Stimulated activated naive CD8-positive, alpha-beta T cell treated with anti-CD3 and anti-CD28 coated beads, Interleukin-15, Interleukin-2, amounts not matched to agents 100 U/mL and 50 U/mL, for 24 hours (primary cell): ENCODE measurements at regions not wholly inside any gene's neighbourhood (a gene's known extent, or its start where the extent isn't known, plus 50 kb on each side); places are given as distances from the start of the nearest gene placed in this dataset.
"Not testable (repeated sequence)": the region's sequence is repeated elsewhere in the genome, so short reads cannot be mapped to it uniquely, and the experiment has no call there.

ENCODE experiments used
- ATAC-seq: fragments of 150-1000 bp; cut with Tn5 transposase; one replicate; pipeline ENCODE4 v1.10.0; 2021
- DNase-seq: peaks from one replicate; pipeline ENCODE4 v3.0.0; 2021

DNA sequence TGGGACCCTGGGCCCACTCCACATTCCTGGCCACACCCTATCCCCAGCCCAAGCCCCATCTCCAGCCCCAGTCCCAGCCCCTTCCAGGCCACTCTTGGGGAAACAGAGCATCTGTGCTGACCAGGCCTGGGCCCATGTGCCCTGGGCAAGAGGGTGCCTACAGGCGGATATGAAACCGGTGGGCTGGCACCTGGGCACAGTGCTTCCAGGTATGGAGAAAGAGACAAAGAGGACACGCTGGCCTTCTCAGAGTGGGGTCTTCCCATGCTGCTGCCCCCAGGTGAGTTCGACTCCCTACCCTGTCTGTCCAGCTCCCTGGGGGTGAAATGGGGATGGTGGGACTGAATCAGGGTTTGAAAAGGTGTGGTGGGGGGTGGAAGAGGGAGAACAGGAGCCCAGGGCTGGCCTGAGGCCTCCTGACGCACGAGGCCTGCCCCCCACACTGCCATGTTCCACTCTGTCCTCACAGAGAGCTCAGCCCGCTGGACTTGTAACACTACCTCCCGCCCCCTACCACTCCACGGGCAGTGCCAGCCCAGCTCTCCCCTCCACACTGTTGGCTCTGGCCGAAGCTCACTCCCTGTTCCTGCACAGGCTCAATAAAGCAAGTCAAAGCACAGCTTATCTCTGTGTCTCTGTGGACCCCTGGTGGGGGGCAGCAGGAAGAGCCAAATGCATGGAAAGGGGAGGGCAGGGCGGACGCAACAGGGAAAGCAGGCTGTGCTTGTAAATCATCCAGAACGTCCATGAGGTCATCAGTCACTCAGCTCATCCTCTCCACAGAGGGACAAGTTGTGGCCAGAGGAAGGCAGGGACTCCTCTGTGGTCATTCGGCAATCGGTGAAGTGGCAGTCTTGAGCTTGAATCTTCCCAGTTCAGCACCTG is 71.1 kb upstream of the TMEM97 start:
- DNase-seq (no peak), ATAC-seq (no peak)

GRCh38 chr17:28249706-28250105 is 69.3 kb upstream of the TMEM97 start:
- DNase-seq, result no peak
- no peak for ATAC-seq

GRCh38 chr17:28252436-28252835 is 66.6 kb upstream of the TMEM97 start:
- DNase-seq (no peak), ATAC-seq (no peak)

- ATAC-seq (no peak), DNase-seq (no peak)
These were observed 65.3 kb upstream of the TMEM97 start for GRCh38 chr17:28253663-28254062.

- DNase-seq, result no peak
- ATAC-seq, result no peak
These were observed 63.4 kb upstream of the TMEM97 start for GRCh38 chr17:28255616-28256015.

DNA sequence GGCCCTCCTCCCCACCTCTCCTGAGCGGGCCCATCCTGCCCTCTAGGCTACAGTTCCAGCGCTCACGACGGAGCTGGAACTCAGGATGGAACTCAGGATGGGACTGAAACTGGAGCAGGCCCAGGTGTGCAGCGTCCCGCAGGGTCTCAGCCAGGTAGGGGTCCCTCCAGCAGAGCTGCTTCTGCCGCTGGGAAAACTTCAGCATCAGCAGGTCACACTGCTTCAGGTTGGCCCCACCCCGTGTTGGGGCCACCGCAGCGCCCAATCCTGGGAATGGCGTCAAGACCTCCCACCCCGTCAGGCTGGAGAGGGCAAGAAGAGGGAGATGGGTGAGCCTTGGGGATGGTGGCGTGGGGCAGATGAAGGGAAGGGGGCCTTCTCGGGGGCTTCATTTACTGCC is 62.6 kb upstream of the TMEM97 start:
- ATAC-seq (no peak), DNase-seq (no peak)

GRCh38 chr17:28256881-28257280 is 62.1 kb upstream of the TMEM97 start:
- ATAC-seq (no peak), DNase-seq (no peak)

DNA sequence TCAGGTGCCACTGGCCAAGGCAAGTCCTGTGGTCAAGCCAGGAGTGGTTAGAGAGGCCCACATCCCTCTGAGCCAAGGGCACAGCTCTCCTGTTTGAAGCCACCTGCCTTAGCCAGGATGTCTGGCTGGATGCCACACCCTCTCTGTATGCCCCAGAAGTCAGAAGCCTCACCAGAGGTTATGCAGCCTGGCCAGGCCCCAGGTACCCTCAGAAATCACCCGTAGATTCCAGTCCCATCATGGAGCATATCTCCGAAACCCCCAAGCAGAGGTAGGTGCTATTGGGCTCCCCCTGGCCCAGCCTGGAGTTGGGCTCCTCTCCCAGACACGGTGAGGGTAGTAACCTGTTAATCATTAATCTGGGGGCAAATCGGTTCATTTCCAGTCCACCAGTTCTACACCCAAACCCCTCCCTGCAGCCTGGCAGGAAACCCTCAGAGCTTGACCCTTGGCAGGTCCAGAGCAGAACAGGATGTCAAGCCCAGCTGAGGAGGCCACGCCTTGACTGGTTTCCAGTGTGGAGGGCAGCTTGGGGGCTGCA is 60.6 kb upstream of the TMEM97 start:
- DNase-seq, result no peak
- no peak for ATAC-seq

- DNase-seq, result no peak
- ATAC-seq, result no peak
These were observed 57.8 kb upstream of the TMEM97 start for GRCh38 chr17:28261219-28261618.

DNA sequence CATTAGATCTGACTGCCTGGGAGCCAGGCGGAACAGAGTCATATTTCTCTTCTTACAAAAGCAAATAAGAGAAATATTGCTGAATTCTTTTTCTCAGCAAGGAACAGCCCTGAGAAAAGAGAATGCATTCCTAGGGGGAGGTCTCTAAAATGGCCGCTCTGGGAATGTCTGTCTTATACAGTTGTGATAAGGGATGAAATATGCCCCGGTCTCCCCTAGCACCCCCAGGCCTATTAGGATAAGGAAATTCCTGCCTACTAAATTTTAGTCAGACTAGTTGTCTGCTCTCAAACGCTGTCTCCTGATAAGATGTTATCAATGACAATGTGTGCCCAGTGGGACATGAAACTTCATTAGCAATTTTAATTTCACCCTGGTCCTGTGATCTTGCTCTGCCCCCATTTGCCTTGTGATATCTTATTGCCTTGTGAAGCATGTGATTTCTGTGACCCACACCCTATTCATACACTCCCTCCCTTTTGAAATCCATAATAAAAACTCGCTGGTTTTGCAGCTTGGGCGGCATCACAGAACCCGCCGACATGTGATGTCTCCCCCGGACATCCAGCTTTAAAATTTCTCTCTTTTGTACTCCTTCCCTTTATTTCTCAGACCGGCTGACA is 56.8 kb upstream of the TMEM97 start:
- ATAC-seq, DNase-seq: not testable (repeated sequence)

DNA sequence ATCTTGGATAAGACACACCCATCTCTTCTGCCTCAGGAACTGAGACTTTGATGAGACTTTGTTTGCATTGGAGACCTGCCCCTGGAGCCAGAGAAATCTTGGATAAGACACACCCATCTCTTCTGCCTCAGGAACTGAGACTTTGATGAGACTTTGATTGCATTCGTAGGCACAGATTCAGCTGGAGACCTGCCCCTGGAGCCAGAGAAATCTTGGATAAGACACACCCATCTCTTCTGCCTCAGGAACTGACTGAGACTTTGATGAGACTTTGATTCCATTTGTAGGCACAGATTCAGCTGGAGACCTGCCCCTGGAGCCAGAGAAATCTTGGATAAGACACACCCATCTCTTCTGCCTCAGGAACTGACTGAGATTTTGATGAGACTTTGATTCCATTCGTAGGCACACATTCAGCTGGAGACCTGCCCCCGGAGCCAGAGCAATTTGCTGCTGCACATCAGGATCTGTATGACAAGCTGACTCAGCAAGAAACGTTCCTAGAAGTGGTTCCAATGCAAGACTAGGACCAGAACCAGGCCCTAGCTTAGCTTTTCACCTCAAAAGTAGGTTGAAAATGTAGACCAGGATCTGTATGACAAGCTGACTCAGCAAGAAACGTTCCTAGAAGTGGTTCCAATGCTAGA is 54.0 kb upstream of the TMEM97 start:
- not testable (repeated sequence) for ATAC-seq, DNase-seq

DNA sequence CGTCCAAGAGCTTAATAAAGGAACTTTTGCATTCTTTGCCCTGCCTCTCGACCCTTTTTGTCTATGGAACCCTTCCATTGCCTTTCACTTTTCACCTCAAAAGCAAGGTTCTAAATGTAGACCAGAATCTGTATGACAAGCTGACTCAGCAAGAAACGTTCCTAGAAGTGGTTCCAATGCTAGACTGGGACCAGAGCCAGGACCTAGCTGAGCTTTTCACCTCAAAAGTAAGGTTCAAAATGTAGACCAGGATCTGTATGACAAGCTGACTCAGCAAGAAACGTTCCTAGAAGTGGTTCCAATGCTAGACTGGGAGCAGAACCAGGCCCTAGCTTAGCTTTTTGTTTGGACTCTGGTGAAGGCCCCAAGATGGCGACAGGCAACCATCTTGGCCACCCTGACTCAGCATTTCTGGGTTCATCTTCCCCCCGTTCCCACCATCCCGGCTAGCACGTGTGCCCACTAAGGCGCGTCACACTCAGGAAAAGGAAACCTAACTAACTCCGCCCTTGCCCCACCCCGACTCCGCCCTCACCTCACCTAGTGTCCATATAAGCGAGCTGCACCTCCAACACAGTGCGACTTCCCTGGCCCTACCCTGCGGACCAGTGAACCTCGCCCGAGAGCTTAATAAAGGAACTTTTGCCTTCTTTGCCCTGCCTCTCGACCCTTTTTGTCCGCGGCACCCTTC is 53.0 kb upstream of the TMEM97 start:
- ATAC-seq, DNase-seq: not testable (repeated sequence)

DNA sequence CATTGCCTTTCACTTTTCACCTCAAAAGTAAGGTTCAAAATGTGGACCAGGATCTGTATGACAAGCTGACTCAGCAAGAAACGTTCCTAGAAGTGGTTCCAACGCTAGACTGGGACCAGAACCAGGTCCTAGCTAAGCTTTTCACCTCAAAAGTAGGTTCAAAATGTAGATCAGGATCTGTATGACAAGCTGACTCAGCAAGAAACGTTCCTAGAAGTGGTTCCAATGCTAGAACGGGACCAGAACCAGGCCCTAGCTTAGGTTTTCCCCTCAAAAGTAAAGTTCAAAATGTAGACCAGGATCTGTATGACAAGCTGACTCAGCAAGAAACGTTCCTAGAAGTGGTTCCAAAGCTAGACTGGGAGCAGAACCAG is 52.5 kb upstream of the TMEM97 start:
- not testable (repeated sequence) for ATAC-seq, DNase-seq

GRCh38 chr17:28266926-28267719 is 51.9 kb upstream of the TMEM97 start:
- DNase-seq, ATAC-seq: not testable (repeated sequence)

DNA sequence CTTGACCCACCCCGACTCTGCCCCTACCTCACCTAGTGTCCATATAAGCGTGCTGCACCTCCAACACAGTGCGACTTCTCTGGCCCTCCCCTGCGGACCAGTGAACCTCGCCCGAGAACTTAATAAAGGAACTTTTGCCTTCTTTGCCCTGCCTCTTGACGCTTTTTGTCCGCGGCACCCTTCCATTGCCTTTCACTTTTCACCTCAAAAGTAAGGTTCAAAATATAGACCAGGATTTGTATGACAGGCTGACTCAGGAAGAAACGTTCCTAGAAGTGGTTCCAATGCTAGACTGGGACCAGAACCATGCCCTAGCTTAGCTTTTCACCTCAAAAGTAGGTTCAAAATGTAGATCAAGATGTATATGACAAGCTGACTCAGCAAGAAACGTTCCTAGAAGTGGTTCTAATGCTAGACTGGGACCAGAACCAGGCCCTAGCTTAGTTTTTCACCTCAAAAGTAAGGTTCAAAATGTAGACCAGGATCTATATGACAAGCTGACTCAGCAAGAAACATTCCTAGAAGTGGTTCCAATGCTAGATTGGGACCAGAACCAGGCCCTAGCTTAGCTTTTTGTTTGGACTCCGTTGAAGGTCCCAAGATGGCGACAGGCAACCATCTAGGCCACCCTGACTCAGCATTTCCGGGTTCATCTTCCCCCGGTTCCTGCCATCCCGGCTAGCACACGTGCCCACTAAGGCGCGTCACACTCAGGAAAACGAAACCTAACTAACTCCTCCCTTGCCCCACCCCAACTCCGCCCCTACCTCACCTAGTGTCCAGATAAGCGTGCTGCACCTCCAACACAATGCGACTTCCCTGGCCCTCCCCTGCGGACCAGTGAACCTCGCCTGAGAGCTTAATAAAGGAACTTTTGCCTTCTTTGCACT is 51.0 kb upstream of the TMEM97 start:
- ATAC-seq (no peak), DNase-seq (no peak)

DNA sequence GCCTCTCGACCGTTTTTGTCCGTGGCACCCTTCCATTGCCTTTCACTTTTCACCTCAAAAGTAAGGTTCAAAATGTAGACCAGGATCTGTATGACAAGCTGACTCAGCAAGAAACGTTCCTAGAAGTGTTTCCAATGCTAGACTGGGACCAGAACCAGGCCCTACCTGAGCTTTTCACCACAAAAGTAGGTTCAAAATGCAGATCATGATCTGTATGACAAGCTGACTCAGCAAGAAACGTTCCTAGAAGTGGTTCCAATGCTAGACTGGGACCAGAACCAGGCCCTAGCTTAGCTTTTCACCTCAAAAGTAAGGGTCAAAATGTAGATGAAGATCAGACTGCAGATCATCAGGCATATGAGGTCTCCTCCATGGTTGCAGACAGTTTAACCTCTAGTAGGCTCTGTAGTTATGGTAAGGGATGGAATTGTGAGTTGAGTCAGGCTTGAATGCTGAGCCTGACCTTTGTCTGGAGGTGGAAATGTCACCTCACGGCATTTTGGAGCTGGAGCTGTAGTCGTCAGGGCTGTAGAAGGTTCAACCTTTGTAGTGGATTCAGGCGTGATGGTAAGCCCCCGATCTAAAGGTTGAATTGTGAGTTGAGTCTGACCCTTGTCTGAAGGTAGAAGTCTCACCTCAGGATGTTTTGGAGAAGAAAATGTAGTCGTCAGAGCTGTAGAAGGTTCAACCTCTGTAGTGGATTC is 50.2 kb upstream of the TMEM97 start:
- no peak for DNase-seq

More for the DNA sequence above, 50.2 kb upstream of the TMEM97 start:
- ATAC-seq, result peak; percentile 79
